ENCODE measurements at regions not wholly inside any gene's neighbourhood (a gene's known extent, or its start where the extent isn't known, plus 50 kb on each side); places are given as distances from the start of the nearest gene placed in this dataset.

DNA sequence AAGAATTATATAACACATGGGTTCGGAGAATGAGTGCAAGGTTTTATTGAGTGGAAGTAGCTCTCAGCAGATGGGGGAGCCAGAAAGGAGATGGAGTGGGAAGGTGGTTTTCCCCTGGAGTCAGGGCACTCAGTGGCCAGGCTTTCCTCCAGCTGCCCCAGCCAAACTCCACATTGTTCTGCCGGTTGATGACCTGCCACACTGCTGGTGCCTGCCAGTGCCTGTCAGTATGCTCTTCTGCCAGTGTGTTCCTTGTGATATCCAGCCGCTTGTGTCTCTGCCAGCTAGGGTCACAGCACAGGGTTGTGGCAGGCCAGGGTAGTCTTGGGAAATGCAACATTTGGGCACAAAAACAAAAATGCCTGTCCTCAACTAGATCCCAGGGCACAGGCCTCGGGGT, 604.8 kb upstream of the TECRL start:
- TF ChIP-seq RNF2 (IDR thresholded peaks at IDR 0.05; ENCODE audit: borderline replicate concordance, low read depth, low read length, missing control alignments, poor library complexity, severe bottlenecking) = no peak
- TF ChIP-seq, protein P1, sequence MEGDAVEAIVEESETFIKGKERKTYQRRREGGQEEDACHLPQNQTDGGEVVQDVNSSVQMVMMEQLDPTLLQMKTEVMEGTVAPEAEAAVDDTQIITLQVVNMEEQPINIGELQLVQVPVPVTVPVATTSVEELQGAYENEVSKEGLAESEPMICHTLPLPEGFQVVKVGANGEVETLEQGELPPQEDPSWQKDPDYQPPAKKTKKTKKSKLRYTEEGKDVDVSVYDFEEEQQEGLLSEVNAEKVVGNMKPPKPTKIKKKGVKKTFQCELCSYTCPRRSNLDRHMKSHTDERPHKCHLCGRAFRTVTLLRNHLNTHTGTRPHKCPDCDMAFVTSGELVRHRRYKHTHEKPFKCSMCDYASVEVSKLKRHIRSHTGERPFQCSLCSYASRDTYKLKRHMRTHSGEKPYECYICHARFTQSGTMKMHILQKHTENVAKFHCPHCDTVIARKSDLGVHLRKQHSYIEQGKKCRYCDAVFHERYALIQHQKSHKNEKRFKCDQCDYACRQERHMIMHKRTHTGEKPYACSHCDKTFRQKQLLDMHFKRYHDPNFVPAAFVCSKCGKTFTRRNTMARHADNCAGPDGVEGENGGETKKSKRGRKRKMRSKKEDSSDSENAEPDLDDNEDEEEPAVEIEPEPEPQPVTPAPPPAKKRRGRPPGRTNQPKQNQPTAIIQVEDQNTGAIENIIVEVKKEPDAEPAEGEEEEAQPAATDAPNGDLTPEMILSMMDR (IDR thresholded peaks at IDR 0.05; ENCODE audit: control extremely low read depth in 1 of 3, insufficient read depth in 1 of 3, low read depth in 1 of 3, low read length in 3 of 3) = no peak
- TF ChIP-seq POLR2A (IDR thresholded peaks at IDR 0.05; ENCODE audit: control extremely low read depth in 1 of 2, low read depth in 2 of 2, low read length in 2 of 2) = no peak
- TF ChIP-seq EZH2 (IDR thresholded peaks at IDR 0.05; ENCODE audit: low read depth, low read length, severe bottlenecking) = no peak
- no peak for TF ChIP-seq SUZ12 (IDR thresholded peaks at IDR 0.05; ENCODE audit: low read length)
- TF ChIP-seq EGR1 (IDR thresholded peaks at IDR 0.05; ENCODE audit: borderline replicate concordance, low read depth, low read length) = no peak
- TF ChIP-seq, protein P2, sequence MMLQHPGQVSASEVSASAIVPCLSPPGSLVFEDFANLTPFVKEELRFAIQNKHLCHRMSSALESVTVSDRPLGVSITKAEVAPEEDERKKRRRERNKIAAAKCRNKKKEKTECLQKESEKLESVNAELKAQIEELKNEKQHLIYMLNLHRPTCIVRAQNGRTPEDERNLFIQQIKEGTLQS (IDR thresholded peaks at IDR 0.05; ENCODE audit: insufficient read depth, low read depth, low read length) = no peak
- TF ChIP-seq POLR2AphosphoS5 (IDR thresholded peaks at IDR 0.05; ENCODE audit: low read depth, low read length) = no peak
- TF ChIP-seq CHD1 (IDR thresholded peaks at IDR 0.05; ENCODE audit: low read depth, low read length) = no peak
